ENCODE measurements at regions not wholly inside any gene's neighbourhood (a gene's known extent, or its start where the extent isn't known, plus 50 kb on each side); places are given as distances from the start of the nearest gene placed in this dataset.
"Not testable (repeated sequence)": the region's sequence is repeated elsewhere in the genome, so short reads cannot be mapped to it uniquely, and the experiment has no call there.

DNA sequence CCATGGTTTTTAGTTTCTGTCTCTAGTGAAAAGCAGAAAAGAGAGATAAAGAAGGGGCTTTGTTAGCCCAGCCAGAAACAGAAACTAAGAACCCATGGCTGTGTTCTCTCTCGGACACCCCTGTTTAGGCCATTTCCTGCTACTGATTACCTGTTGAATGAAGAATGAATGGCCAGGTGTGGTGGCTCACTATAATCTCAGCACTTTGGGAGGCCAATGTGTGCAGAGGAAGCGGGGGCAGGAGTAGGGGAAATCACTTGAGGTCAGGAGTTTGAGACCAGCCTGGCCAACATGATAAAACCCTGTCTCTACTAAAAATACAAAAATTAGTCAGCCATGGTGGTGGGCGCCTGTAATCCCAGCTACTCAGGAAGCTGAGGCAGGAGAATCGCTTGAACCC is 93.8 kb upstream of the MSH6 start:
- DNase-seq: not testable (repeated sequence)

DNA sequence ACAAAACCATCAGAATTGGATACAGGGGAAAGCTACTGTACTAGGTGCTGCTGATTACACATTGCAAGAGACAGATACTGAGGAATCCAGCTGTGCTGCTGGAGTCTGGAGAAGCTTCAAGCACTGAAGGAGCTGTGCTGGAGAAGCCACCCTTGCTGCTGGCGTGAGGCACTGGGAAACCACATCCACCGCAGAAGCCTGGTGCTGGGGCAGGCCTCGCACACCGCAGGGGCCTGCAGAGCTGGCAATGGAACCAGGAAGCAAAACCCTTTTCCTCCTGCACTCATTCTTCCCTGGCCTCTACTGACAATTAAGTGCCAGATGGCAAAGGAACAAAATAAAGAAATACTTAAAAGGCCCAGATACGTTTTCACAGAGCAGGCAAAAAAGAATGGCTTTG is 94.4 kb upstream of the MSH6 start:
- no peak for DNase-seq

DNA sequence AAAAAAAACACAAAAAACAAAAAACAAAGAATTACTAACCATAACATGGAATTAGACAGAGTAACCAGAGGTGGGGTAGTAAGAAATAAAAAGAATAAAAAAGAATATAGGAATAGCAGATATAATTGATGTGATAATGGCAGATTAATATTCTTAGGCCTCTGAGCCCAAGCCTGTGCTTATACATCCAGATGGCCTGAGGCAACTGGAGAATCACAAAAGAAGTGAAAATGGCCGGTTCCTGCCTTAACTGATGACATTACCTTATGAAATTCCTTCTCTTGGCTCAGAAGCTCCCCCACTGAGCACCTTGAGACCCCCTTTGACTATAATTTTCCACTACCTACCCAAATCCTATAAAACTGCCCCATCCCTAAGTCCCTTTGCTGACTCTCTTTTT is 95.1 kb upstream of the MSH6 start:
- no peak for DNase-seq

DNA sequence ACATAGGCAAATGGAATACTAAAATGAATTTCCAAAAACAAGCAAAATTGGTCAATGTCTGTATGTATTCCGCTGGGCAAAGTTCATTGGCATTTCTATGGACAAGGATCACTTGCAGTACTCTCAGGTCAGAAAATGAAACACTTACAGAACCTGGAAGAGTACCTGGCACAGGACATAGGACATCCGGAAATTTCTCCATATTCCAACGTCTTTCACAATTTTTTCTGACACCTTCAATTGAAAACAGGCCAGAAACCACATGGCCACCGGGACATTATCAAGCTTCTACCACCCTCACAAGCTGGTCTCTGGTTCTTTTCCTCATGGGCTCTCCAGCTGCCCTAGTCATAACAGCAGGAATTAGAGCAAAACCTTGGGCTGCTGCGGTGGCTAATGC is 96.9 kb upstream of the MSH6 start:
- DNase-seq: no peak

DNA sequence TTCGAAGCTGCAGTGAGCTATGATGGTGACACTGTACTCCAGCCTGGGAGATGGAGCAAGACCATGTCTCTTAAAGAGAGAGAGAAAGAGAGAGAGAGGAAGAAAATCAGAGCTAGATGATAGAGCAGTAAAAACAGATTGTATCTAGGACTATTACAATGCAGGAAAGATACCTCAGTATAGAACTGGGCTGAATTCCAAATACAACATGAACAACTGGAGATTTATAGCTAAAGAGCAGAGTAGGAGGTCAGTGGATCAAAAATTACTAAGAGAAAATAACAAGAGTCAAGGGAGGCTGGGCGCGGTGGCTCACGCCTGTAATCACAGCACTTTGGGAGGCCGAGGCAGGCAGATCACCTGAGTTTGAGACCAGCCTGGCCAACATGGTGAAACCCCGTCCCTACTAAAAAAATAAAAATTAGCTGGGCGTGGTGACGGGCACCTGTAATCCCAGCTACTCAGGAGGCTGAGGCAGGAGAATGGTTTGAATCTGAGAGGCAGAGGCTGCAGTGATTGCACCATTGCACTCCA is 100.7 kb upstream of the MSH6 start:
- no peak for DNase-seq

DNA sequence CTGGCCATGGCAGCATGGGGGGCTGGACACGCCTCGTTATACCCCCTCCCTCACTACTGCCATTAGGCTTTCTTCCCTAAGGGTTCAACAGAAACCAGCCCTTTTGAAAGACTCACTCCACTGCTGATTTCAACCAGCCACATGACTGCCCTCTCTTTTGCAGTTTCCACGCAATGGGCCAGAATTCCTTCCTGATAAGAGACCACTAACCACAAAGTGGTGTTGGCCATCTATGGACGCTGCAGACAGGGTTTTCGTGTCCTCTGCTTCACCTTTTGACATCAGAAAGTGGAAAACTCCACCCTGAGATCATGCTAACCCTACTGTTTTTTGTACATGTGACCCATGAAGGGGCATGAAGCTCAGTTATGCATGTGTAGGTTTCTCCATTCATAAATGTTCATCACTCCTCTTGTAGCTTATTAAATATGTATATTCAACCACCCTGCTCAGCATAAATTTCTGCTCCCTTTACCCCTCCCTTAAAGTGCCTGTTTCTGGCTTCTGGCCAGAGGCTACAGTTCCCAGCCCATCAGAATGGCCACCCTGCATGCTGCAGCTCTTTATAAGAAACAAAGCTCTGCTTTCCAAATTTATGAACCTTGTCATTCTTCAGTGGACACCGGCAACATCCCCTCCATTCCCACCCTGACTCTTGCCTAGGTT is 105.6 kb upstream of the KCNK12 start:
- no peak for DNase-seq

DNA sequence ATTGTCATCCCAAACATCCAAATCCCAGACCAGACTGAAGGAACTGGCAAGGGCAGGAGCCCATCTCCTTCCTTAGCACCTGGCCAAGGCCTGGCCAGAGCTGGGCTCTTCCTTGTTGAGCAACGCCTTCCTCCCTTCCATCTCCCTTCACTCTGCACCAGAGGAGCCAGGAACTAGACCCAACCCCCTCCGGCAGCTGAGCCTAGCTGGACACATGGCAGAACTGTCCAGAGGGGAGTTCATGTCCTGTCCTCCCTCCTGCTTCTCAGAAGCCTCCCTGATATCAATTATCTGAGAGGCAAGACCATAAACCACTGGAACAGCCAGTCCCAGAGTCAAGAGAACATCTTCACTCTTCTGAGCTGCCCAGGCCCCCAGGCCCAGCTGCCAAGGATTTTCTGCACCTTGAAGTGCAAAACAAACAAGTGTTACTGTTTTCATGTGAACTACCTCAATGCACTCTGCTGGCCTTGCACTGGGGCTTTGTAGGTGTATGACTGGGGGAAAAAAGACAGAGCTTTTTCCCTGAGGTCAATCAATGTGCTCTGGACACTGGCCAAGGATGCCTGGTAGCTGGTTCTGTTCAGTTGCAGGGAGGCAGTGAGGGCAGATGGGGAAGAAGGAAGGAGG is 104.5 kb upstream of the KCNK12 start:
- DNase-seq: no peak

DNA sequence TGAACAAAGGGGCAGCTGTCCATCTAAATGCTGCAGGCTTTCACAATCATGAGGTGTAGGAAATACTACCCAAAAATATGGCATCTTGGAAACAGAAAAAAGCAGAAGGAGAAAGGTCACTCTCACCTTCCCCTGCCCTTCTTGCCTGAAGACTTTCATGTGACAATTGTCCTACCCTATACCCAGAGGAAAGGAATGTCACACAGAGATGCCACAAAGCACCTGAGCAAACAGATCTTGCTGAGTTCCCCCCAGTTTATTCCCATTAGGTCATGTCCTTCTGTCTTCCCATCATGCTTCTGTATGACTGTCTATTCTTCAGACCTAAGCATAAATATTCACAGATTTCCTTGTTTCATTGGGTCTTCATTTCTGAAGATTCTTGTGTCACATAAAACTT is 95.5 kb upstream of the KCNK12 start:
- DNase-seq: no peak

DNA sequence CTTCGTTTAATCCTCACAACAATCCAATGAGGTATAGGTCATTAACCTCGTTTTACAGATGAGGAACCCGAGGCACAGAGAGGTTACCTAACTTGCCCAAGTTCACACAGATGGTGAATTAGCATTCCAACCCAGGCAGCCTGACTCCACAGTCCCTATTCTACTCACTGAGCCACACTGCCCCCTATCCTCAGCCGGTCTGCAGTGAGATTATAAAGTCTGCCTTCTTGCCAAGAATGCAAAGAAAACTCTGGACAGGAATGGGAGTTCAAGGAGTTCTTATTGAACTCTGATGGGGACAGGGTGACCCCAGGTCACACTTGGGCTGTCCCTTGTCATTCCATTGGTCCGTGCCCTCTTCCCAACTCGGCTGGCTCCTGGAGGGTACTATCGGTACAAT is 94.0 kb upstream of the KCNK12 start:
- peak; percentile 39 for DNase-seq

DNA sequence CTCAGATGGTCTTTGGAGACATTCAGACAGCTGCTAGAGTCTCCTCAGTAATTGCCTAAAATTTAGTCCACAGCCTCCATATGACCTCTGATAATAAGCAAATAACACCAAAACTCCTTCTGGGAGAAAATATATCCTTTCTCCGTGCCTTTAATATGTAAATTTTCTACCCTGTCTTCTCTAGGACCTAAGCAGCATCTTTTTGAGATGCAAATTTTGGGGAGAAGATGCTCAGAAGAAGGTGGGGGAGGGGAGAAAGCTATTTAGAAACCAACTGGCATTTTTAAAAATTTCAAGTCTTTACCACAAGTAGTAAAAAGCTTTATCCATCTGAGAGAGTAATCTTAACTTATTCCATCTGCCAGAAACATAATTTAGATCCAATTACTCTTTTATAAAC is 91.8 kb upstream of the KCNK12 start:
- DNase-seq: no peak

DNA sequence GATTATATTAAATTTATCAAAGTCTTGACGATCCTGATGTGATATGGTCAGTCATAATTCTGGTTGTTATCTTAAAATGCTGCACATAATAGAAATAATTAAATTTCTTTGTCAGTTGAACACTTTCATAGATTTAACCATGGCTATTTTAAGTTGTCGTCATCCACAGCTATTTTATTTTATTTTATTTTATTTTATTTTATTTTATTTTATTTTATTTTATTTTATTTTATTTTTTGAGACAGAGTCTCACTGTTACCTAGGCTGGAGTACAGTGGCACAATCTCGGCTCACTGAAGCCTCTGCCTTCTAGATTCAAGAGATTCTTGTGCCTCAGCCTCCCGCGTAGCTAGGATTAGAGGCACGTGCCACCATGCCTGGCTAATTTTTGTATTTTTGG is 90.5 kb upstream of the KCNK12 start:
- no peak for DNase-seq

DNA sequence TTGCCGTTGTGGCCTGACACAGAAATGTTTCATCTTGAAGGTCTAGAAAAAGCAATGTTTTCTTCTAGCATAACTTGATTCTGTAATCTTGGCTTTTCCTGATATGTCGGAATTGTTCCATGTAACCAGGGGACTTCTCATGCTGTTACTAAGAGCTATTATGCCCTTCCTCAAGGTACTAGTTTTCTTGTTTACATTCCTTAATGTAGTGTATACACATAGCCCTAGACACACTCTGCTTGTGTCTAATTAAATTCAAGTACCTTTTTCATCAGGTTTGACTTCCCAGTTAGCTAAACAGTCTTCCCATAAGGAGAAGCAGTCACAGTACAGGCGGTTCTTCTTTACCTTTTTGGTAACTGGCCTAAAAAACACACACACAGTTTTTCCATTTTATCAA is 89.4 kb upstream of the KCNK12 start:
- DNase-seq: no peak

DNA sequence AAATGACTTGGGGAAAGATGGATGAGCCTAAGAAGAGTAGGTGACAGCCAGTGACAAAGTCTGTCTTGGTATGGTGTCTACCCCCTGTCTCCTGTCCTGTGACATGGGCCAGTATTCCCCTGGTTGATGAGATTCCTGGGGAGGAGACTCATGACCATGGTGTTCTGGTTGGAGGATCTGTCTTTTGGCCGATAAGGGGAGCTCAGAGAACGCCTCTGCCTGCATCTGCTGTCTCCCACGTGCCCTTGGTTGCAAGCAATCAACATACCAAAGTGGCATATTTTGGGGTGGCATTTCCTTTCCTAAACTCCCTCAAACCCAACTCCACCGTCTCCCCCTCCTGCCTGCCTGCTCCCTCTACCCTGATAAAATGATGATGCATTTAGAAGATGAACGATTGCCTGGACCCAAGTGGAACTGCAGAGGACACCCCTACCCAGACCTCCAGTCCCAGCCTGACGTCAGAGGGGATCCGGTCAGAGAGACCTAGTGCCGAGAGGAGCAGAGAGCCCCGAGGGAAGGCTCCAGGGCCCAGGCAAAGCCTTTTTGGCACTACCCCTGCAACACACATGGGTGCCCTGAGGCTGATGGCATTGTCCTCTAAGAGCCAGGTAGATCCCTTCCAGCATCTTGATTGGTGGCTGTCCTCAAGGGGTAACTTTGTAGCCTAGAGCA is 88.0 kb upstream of the KCNK12 start:
- no peak for DNase-seq

DNA sequence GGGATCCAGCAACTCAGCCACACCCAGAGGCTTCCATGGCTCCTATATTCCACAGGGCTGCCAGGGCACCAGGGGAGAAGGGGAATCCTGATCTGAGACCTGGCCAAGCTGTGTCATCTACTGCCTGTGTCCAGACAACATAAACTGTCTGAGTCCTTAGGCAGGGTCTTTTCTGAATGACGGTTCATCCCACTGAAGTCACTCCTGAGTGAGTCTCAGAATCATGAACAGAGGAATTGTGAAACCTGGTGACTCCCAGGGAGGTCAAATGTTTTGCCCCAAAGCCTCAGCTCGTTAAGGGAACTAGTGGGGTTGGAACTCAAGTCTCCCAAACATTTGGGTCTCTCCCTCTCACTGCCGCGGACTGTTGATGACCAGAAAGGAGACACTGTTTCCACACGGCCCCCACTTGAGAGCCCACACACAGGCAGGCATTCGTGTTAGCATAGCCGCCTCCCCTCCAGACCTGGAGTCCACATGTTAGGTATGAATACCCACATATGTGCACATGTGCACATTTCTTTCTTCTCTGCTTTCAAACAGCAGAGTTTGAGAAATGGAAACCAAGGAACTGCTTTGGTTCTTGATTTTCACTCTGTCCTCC is 87.2 kb upstream of the KCNK12 start:
- DNase-seq: no peak

DNA sequence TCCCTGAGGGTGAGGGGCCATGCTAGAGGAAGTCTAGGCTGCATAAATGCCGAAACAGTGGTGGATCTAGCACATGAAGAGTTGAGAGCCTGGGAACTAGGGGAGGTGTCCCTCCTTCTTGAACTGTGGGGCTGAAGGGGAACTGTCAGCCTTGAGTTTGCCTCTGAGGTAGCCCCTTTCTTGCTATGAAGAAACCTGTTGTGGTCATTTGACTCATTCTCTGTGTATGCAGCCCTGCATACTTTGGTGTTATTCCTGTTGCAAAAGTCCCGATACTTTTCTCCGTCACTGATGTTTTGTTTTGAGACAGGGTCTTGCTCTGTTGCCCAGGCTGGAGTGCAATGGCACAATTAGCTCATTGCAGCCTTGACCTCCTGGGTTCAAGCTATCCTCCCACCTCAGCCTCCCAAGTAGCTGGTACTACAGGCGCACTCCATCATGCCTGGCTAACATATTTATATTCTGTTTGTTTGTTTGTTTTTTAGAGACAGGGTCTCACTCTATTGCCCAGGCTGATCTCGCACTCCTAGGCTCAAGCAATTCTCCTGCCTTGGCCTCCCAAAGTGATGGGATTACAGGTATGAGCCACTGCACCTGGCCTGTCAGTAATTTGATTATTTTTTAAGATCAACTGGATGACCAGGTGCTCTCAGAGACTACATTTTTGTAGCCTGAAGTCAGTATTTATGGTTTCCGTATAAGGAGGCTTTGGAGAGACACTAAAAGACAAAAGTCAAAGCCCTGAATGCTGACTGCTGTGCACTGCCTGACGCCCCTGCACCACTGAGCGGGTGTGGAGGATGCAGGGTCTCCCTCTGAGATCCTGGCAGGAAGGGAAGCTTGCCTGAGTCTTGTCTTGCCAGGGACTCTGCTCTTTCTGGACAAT is 86.2 kb upstream of the KCNK12 start:
- no peak for DNase-seq

DNA sequence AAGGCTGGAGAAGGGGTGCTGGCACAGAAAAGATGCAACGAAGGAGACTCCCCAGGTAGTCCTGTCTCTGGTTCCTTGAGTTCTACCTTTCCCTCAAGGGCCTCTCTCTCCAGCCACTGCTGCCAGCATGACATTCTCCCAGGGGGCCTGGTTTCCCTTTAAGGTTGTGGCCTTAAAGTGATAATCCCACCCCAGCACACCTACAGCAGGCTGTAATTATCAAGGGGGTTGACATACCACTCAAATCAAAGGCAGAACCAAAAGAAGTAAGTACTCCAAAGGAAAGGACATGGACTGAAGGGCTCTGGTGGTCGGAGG is 84.7 kb upstream of the KCNK12 start:
- no peak for DNase-seq

DNA sequence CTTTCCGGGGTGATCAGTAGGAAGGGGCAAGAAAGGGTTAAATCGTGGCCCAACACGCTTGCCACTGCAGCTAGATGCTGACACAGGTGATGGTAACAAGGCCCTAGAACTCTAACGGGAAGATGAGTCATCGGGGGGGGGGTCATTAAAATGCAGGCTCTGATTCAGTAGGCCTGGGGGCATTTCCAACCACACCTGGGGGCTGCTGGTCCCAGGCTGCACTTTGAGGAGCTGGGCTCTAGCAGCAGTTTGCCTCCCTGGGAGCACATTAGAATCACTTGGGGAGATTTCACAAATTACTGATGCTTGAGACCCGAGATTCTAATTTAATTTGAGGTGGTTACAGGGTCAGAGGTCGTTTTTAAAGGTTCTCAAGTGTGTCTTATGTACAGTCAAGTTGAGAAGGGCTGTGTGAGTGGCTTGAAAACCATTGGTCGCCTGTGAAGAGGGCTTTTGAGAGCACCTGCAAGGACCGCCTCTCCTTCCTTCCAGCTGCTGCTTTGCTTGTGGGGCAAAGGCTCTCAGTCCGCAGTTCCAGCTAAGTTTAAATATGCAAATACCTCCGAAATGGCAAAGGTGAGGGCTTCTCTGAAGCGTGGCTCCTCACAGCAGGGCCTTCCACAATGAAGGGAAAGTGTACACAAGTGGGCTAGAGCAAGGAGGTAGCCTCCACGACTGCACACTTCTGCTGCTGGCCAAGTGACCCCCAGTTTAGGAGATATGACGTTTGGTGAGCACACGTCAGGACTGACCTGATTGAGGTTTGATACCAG is 84.2 kb upstream of the KCNK12 start:
- DNase-seq: no peak

DNA sequence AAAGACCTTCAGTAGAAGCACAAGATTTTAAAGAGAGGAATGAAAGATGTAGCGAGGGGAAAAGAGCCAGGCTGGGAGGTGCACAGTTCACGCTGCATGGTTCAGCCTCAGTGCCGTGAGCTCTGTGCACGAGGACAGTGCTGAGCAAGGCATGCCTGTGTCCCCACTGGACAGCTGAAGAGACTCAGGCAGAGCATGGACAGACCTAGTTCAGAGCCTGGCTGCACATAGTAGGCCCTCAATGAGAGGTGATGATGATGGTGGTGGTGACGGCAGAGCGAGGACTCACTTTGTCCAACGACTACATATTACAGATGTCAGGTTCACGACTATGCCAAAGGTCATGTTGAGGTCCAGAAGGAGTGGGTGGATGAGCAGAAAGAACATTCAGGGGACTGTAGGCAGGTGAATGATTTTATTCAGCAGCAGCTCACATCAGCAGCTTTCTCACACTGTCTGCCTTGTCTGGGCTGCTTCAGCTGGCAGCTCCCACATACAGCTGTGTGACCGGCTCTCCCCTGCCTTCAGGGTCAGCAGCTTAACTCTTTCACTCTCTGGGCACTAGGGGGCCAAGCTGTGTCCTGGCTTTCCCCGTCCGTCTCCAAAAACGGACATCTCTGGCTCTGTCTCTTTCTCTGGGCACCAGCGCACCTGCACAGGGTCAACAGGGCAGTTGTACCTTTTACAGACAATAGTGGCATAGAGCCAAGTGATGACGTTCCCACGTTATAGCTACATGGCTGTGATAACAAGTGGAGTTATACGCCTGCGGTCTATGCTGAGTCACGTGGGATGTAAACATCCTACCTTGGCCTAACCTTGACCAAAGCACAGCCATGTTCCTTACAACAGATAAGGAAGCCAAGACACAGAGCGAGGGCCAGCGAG is 83.4 kb upstream of the KCNK12 start:
- peak; percentile 22 for DNase-seq

DNA sequence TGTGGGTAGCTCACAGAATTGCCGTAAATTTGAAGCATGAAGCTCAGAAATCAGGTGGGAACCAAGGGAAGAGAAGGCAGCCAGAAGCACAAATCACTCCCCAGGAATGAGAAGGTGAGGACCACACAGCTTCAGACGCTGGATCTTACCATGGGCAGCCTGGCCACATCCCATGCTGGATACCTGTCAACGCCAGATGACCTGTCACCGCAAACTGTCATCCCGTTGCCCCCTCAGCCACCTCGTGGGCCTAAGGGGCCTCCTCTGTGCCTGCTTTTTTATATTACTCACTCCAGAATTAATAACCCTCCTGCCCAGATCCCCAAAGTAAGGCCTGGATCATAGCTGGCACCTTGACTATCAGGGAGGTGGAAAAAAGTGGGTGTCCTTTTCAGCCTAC is 82.3 kb upstream of the KCNK12 start:
- DNase-seq: no peak

DNA sequence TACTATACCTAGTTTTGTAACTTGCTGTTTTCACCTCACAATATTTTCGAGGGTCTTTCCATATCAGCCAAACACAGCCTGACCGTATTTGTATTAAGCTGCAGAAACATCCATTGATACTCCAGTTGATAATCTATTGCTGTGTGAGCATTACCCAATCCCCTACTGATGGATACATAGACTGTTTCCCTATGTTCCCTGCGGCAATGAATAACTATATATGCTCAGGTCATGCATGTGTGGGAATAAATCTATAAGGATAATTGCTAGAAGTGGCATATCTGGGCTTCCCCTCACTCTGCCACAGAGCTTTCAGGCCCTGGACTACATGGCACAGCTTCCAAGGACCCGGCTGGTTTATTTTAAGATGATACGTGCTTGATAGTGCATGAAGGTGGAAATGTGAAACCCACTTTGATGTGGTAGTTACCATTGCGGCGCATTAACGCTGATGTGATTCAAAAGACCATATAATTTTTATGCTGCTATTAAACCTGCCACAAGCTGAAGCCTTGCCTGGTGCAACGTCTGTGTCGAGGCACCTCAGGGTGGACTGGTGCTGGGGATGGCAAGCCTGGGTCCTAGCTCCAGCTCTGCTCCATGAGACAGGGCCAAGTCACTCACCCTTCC is 81.4 kb upstream of the KCNK12 start:
- DNase-seq: no peak

DNA sequence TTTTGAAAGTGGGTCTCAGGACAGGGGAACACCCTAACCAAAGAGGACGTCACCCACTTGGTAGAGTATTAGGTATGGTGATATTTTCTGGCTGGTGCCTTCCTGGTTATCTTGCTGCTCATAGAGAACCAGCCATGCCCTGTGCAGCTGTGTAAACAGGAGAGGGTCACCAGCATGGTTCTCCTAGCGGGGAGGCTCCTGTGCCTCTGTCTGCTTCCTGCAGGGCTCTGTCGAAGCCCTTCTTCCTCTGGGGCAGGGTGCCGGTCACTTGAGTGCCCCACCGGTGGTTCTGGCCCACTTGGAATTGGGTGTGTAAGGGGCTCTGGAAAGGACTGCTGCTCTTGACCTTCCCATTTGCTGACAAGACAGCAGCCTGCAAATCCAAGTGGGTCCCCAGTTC is 80.5 kb upstream of the KCNK12 start:
- DNase-seq: no peak
